Prostate gland (tissue), 2 donors: ENCODE measurements at regions not wholly inside any gene's neighbourhood (a gene's known extent, or its start where the extent isn't known, plus 50 kb on each side); places are given as distances from the start of the nearest gene placed in this dataset.
A peak's percentile ranks its signal among the peaks of the same experiment; 100 is the strongest.

Experiments
- DNase-seq: peaks from one replicate; pipeline ENCODE4 v3.0.0-alpha.2; 2019; ENCODE audit warnings: low spot score
- H3K27ac ChIP-seq, 2 donors: fragments of 200-600 bp; sonication (generic); 2 replicates each; pipeline ENCODE4 v1.5.1; 2017 to 2019
- H3K27me3 ChIP-seq: fragments of 200-600 bp; sonication (generic); replicated peaks from 2 replicates; pipeline ENCODE4 v1.5.1; 2019; ENCODE audit not compliant: insufficient read depth
- H3K36me3 ChIP-seq, 2 donors: fragments of 200-600 bp; sonication (generic); 1 replicate in 1 of 2; 2 replicates in 1 of 2; pipeline versions ENCODE4 v1.5.1 to v1.8.1; 2017 to 2019
- H3K4me1 ChIP-seq: fragments of 200-600 bp; sonication (generic); replicated peaks from 2 replicates; pipeline ENCODE4 v1.5.1; 2019
- H3K4me3 ChIP-seq, 2 donors: fragments of 200-600 bp; sonication (generic); 2 replicates each; pipeline ENCODE4 v1.5.1; 2017 to 2019
- H3K9me3 ChIP-seq: fragments of 200-600 bp; sonication (generic); 2 replicates; pipeline ENCODE4 v1.5.1; 2017
- CTCF ChIP-seq, 4 experiments: fragments of 200-600 bp in 2 of 4; fragments of 450-650 bp in 2 of 4; sonication (generic) in 2 of 4; IDR thresholded peaks; 1 replicate in 3 of 4; 2 replicates in 1 of 4; pipeline ENCODE4 v1.5.1; 2016 to 2019; ENCODE audit warnings: antibody characterized with exemption in 4 of 4, mild to moderate bottlenecking in 2 of 4, moderate library complexity in 2 of 4
- POLR2A ChIP-seq: fragments of 450-650 bp; IDR thresholded peaks from one replicate; pipeline ENCODE4 v1.6.1; 2016; ENCODE audit warnings: antibody characterized with exemption, mild to moderate bottlenecking
- POLR2AphosphoS5 ChIP-seq: sonication (generic); formaldehyde crosslinking; IDR thresholded peaks from one replicate; pipeline ENCODE4 v1.6.1; 2017; ENCODE audit warnings: antibody characterized with exemption
- WGBS: methylation state at CpG from one replicate; pipeline ENCODE4 v1.1.5; 2018; 5-methylcytosine and 5-hydroxymethylcytosine counted together
- intact Hi-C: fragments of 100-400 bp; cut with DNase I; formaldehyde crosslinking; loops from one replicate; pipeline ENCODE4 v1.14.2; 2022

GRCh38 chr11:32173977-32174376 lies 83.1 kb downstream of the RCN1 start:
- Histone ChIP-seq H3K27me3 (no peaks in the 10 kb centered on the region), H3K4me3 (no peak overlapping the region), H3K4me1 (no peaks in the 10 kb centered on the region), H3K9me3 (no peaks in the 10 kb centered on the region), H3K36me3 (no peaks in the 10 kb centered on the region), H3K27ac (no peak overlapping the region)
- TF ChIP-seq POLR2A (no peak), CTCF (IDR thresholded peaks at IDR 0.05) (no peak), POLR2AphosphoS5 (no peak)
- no peak for DNase-seq
- intact Hi-C loops = loop anchor here (10.0 kb wide), 1 partner anchor 779 kb away; no protein-coding TSS in a partner anchor

GRCh38 chr11:32176223-32176934 lies 85.5 kb downstream of the RCN1 start:
- H3K4me3 ChIP-seq = no peak overlapping the region
- no peaks in the 10 kb centered on the region for H3K4me1 ChIP-seq
- intact Hi-C loops = loop anchor here (2.0 to 10.0 kb wide), 2 partner anchors 124 to 782 kb away; no protein-coding TSS in a partner anchor
- no peaks in the 10 kb centered on the region for H3K27me3 ChIP-seq
- peak; percentile 23 for TF ChIP-seq POLR2AphosphoS5
- TF ChIP-seq POLR2A = no peak
- peak; percentile 70 to 78 (median 77) for TF ChIP-seq CTCF (IDR thresholded peaks at IDR 0.05)
- no peaks in the 10 kb centered on the region for H3K9me3 ChIP-seq
- peak; percentile 76 for DNase-seq
- no peaks in the 10 kb centered on the region for H3K36me3 ChIP-seq
- WGBS = 33% methylated on average over 8 of the region's 8 CpGs
- no peak overlapping the region for H3K27ac ChIP-seq

- no peaks in the 10 kb centered on the region for H3K36me3 ChIP-seq
- no peak overlapping the region for H3K4me3 ChIP-seq
- intact Hi-C loops = loop anchor here (10.0 kb wide), 1 partner anchor 784 kb away; no protein-coding TSS in a partner anchor
- DNase-seq = no peak
- no peak overlapping the region for H3K27ac ChIP-seq
- TF ChIP-seq POLR2AphosphoS5 = no peak
- TF ChIP-seq POLR2A = no peak
- TF ChIP-seq CTCF (IDR thresholded peaks at IDR 0.05) = no peak
- H3K9me3 ChIP-seq = no peaks in the 10 kb centered on the region
- WGBS = 94% methylated on average over 7 of the region's 7 CpGs
- no peaks in the 10 kb centered on the region for H3K4me1 ChIP-seq
- H3K27me3 ChIP-seq = no peaks in the 10 kb centered on the region
Measured at GRCh38 chr11:32178692-32179091, 87.8 kb downstream of the RCN1 start.

GRCh38 chr11:32183512-32183911 lies 92.6 kb downstream of the RCN1 start:
- intact Hi-C loops = no loop called here
- no peak for DNase-seq
- 99% methylated on average over 3 of the region's 3 CpGs for WGBS
- no peaks in the 10 kb centered on the region for H3K4me1 ChIP-seq
- H3K27ac ChIP-seq = no peak overlapping the region
- H3K9me3 ChIP-seq = no peaks in the 10 kb centered on the region
- no peak overlapping the region for H3K4me3 ChIP-seq
- no peaks in the 10 kb centered on the region for H3K36me3 ChIP-seq
- H3K27me3 ChIP-seq = no peaks in the 10 kb centered on the region
- TF ChIP-seq POLR2A = no peak
- no peak for TF ChIP-seq POLR2AphosphoS5

- no peaks in the 10 kb centered on the region for H3K4me1 ChIP-seq
- H3K4me3 ChIP-seq = no peak overlapping the region
- DNase-seq = no peak
- WGBS = 50% methylated on average over 6 of the region's 6 CpGs
- no peaks in the 10 kb centered on the region for H3K9me3 ChIP-seq
- intact Hi-C loops = no loop called here
- no peaks in the 10 kb centered on the region for H3K36me3 ChIP-seq
- TF ChIP-seq POLR2A (no peak), CTCF (IDR thresholded peaks at IDR 0.05) (no peak), POLR2AphosphoS5 (no peak)
- no peaks in the 10 kb centered on the region for H3K27me3 ChIP-seq
- no peak overlapping the region for H3K27ac ChIP-seq
Measured at GRCh38 chr11:32184041-32184722, 93.3 kb downstream of the RCN1 start.
